ENCODE measurements at regions not wholly inside any gene's neighbourhood (a gene's known extent, or its start where the extent isn't known, plus 50 kb on each side); places are given as distances from the start of the nearest gene placed in this dataset.

- ATAC-seq: no peak
- Histone ChIP-seq H3K9me3 (no peaks in the 10 kb centered on the region), H3K27me3 (no peaks in the 10 kb centered on the region), H3K4me3 (peak overlapping the region in 1 of 12 donors; percentile 75), H3K4me1 (peaks cover 7 to 100% (median 56%) of the 10 kb centered on the region in 12 donors), H3K36me3 (no peaks in the 10 kb centered on the region), H3K27ac (peak overlapping the region in 1 of 12 donors; percentile 91)
- WGBS, 4 donors: 80 to 82% (median 82%) methylated on average over 14 of the region's 14 CpGs
- DNase-seq: no peak
- TF ChIP-seq CTCF (IDR thresholded peaks at IDR 0.05): no peak
- TF ChIP-seq POLR2A (IDR thresholded peaks at IDR 0.05): no peak
- intact Hi-C loops (cut with DNase I): no loop called here
Measured at GRCh38 chr17:77457572-77458201, 316.9 kb downstream of the SEC14L1 start.

GRCh38 chr17:77458202-77459017 is 317.6 kb downstream of the SEC14L1 start:
- intact Hi-C loops (cut with DNase I): no loop called here
- H3K4me1 ChIP-seq: peaks cover 7 to 100% (median 56%) of the 10 kb centered on the region in 12 donors
- H3K9me3 ChIP-seq: no peaks in the 10 kb centered on the region
- no peaks in the 10 kb centered on the region for H3K27me3 ChIP-seq
- no peaks in the 10 kb centered on the region for H3K36me3 ChIP-seq
- DNase-seq: no peak
- TF ChIP-seq CTCF (IDR thresholded peaks at IDR 0.05): no peak
- TF ChIP-seq POLR2A (IDR thresholded peaks at IDR 0.05): no peak
- peak overlapping the region in 2 of 12 donors; percentile 18 to 91 for H3K27ac ChIP-seq
- no peak for ATAC-seq
- peak overlapping the region in 1 of 12 donors; percentile 75 for H3K4me3 ChIP-seq
- 79 to 83% (median 82%) methylated on average over 19 to 21 of the region's 21 CpGs for WGBS, 4 donors

- Histone ChIP-seq H3K36me3 (no peaks in the 10 kb centered on the region), H3K9me3 (no peaks in the 10 kb centered on the region), H3K27ac (peak overlapping the region in 4 of 12 donors; percentile 18 to 91 (median 43)), H3K27me3 (no peaks in the 10 kb centered on the region), H3K4me3 (peak overlapping the region in 1 of 12 donors; percentile 54), H3K4me1 (peaks cover 2 to 100% (median 54%) of the 10 kb centered on the region in 12 donors)
- intact Hi-C loops (cut with DNase I): no loop called here
- 89 to 93% (median 92%) methylated on average over 19 of the region's 19 CpGs for WGBS, 4 donors
- TF ChIP-seq CTCF (IDR thresholded peaks at IDR 0.05): no peak
- no peak for TF ChIP-seq POLR2A (IDR thresholded peaks at IDR 0.05)
- no peak for ATAC-seq
- peak in 1 of 5 donors; percentile 17 for DNase-seq
Measured at GRCh38 chr17:77459018-77459755, 318.4 kb downstream of the SEC14L1 start.
